ENCODE measurements at regions not wholly inside any gene's neighbourhood (a gene's known extent, or its start where the extent isn't known, plus 50 kb on each side); places are given as distances from the start of the nearest gene placed in this dataset.

DNA sequence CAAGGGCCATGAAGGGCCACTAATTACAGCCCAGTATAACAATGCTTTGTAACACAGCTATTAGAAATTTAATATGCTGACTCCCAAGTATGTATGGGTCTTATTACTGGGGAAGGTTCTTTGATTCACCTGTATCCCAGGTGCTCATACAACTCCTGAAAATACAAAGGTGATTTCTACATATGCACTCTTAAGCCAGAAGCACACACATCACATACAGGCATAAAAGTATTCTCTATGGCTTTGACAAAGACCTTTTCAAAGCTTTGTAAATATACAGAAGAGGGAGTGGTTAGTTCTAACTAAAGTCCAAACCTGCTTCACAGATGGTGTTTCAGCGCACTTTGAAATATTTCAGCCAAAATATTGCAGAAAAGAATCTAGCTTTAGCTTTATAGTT, 191.5 kb downstream of the SNCA start:
- TF ChIP-seq, protein P1, sequence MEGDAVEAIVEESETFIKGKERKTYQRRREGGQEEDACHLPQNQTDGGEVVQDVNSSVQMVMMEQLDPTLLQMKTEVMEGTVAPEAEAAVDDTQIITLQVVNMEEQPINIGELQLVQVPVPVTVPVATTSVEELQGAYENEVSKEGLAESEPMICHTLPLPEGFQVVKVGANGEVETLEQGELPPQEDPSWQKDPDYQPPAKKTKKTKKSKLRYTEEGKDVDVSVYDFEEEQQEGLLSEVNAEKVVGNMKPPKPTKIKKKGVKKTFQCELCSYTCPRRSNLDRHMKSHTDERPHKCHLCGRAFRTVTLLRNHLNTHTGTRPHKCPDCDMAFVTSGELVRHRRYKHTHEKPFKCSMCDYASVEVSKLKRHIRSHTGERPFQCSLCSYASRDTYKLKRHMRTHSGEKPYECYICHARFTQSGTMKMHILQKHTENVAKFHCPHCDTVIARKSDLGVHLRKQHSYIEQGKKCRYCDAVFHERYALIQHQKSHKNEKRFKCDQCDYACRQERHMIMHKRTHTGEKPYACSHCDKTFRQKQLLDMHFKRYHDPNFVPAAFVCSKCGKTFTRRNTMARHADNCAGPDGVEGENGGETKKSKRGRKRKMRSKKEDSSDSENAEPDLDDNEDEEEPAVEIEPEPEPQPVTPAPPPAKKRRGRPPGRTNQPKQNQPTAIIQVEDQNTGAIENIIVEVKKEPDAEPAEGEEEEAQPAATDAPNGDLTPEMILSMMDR (IDR thresholded peaks at IDR 0.05), result no peak
- no peak for TF ChIP-seq EP300 (IDR thresholded peaks at IDR 0.05)
- no peak for TF ChIP-seq POLR2AphosphoS5 (IDR thresholded peaks at IDR 0.05)
